ENCODE measurements at regions not wholly inside any gene's neighbourhood (a gene's known extent, or its start where the extent isn't known, plus 50 kb on each side); places are given as distances from the start of the nearest gene placed in this dataset.

DNA sequence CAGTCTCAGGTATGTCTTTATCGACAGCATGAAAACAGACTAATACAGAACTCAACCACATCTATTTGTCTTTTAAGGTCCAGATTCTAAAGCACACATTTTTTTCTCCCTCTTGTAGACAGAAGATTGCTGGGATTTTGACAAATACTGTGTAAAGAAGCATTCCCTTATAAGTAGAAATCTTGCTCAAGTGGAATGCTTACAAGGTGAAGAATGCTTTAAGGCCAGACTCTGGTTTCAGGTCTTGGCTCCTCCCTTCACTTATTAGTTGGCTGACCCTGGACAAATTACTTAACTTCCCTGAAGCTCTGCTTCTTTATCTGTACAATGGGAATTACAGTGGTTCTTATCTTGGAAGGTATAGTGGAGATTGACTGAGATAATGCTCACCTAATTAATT, 242.3 kb upstream of the IRX5 start:
- FAIRE-seq (no peak), DNase-seq (no peak)
- H3K9me3 ChIP-seq (ENCODE audit: control insufficient read depth in 2 of 3, insufficient read depth in 1 of 3, low read length in 3 of 3) = no peaks in the 10 kb centered on the region
- no peaks in the 10 kb centered on the region for H3K27me3 ChIP-seq (ENCODE audit: control insufficient read depth, insufficient read depth, low read length)
- no peaks in the 10 kb centered on the region for H3K36me3 ChIP-seq (ENCODE audit: control insufficient read depth in 2 of 3, insufficient read depth in 3 of 3, low read length in 3 of 3)
- no peak for TF ChIP-seq CTCF (IDR thresholded peaks at IDR 0.05; ENCODE audit: borderline replicate concordance, extremely low read depth, insufficient read depth)
- no peaks in the 10 kb centered on the region for H3K4me1 ChIP-seq (ENCODE audit: control insufficient read depth in 2 of 3, insufficient read depth in 2 of 3, low read depth in 1 of 3, low read length in 3 of 3)
- H3K27ac ChIP-seq (ENCODE audit: low read depth in 2 of 2, low read length in 2 of 2) = no peak overlapping the region
- no peak overlapping the region for H3K9ac ChIP-seq (ENCODE audit: low read length in 3 of 3)
- H3K4me3 ChIP-seq (ENCODE audit: low read length in 3 of 3) = no peak overlapping the region
- intact Hi-C loops (cut with DNase I) = no loop called here

DNA sequence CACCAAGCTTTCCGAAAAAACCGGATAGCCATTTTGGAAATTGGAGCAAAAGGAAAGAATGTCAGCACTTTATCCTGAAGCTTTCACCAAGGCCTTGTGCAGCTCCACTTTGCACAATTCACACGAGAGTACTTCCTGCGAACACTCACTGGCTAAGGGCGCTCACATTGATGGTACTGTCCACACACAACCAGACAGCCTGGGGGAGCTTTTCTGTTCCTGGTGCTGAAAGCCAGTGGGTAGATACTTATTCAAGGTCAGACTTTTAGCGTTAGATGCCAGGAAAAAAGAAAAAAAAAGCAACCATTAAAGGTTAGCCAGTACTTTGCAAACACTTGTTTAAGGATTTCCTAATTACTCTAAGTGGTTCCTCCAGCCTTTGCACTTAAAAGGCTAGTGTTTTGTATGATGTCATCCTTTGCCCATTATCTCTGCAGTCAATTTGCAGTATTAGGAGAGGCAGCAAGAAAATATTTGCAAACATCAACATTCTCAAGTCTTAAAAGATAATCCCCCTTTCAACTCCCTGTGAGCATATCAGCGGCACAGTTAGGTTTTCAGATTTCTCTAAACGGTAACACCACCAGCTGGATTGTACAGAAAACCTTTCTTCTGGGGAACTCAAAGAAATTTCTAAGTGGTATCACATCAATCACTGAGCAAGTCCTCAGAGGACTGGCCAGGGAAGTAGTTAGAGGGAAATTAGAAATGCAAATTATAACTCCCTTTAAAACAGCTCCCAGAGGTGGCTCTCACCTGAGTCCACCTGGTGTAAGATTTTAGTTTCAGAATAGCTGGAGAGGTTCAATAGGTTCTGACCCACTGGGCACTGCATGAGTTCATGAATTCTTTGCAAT, 243.4 kb upstream of the IRX5 start:
- H3K4me3 ChIP-seq (ENCODE audit: low read length in 3 of 3) = no peak overlapping the region
- no peak for DNase-seq
- H3K4me1 ChIP-seq (ENCODE audit: control insufficient read depth in 2 of 3, insufficient read depth in 2 of 3, low read depth in 1 of 3, low read length in 3 of 3) = no peaks in the 10 kb centered on the region
- no peak for TF ChIP-seq CTCF (IDR thresholded peaks at IDR 0.05; ENCODE audit: borderline replicate concordance, extremely low read depth, insufficient read depth)
- no peaks in the 10 kb centered on the region for H3K27me3 ChIP-seq (ENCODE audit: control insufficient read depth, insufficient read depth, low read length)
- H3K27ac ChIP-seq (ENCODE audit: low read depth in 2 of 2, low read length in 2 of 2) = no peak overlapping the region
- no peak for FAIRE-seq
- intact Hi-C loops (cut with DNase I) = no loop called here
- no peaks in the 10 kb centered on the region for H3K9me3 ChIP-seq (ENCODE audit: control insufficient read depth in 2 of 3, insufficient read depth in 1 of 3, low read length in 3 of 3)
- H3K9ac ChIP-seq (ENCODE audit: low read length in 3 of 3) = no peak overlapping the region
- no peaks in the 10 kb centered on the region for H3K36me3 ChIP-seq (ENCODE audit: control insufficient read depth in 2 of 3, insufficient read depth in 3 of 3, low read length in 3 of 3)

GRCh38 chr16:54685682-54686081, 245.0 kb upstream of the IRX5 start:
- FAIRE-seq = no peak
- intact Hi-C loops (cut with DNase I) = no loop called here
- no peak for TF ChIP-seq CTCF (IDR thresholded peaks at IDR 0.05; ENCODE audit: borderline replicate concordance, extremely low read depth, insufficient read depth)

More at GRCh38 chr16:54685682-54686081, 245.0 kb upstream of the IRX5 start:
- Histone ChIP-seq H3K9me3 (ENCODE audit: control insufficient read depth in 2 of 3, insufficient read depth in 1 of 3, low read length in 3 of 3) (no peaks in the 10 kb centered on the region), H3K4me1 (ENCODE audit: control insufficient read depth in 2 of 3, insufficient read depth in 2 of 3, low read depth in 1 of 3, low read length in 3 of 3) (no peaks in the 10 kb centered on the region), H3K36me3 (ENCODE audit: control insufficient read depth in 2 of 3, insufficient read depth in 3 of 3, low read length in 3 of 3) (no peaks in the 10 kb centered on the region), H3K27me3 (ENCODE audit: control insufficient read depth, insufficient read depth, low read length) (no peaks in the 10 kb centered on the region), H3K4me3 (ENCODE audit: low read length in 3 of 3) (no peak overlapping the region), H3K27ac (ENCODE audit: low read depth in 2 of 2, low read length in 2 of 2) (no peak overlapping the region), H3K9ac (ENCODE audit: low read length in 3 of 3) (no peak overlapping the region)
- DNase-seq = no peak
